HEK293 (cell line): ENCODE measurements at regions not wholly inside any gene's neighbourhood (a gene's known extent, or its start where the extent isn't known, plus 50 kb on each side); places are given as distances from the start of the nearest gene placed in this dataset.

Experiments
- CTCF ChIA-PET: fragments of 350-600 bp; formaldehyde crosslinking; extraction: SDS; loops from one replicate; lab custom pipeline; 2021; ENCODE audit warnings: antibody characterized with exemption; lab: Yijun Ruan, JAX
- POLR2A ChIA-PET: fragments of 300-600 bp; formaldehyde crosslinking; extraction: SDS; loops from one replicate; lab custom pipeline; 2020; ENCODE audit warnings: antibody characterized with exemption, inconsistent platforms; lab: Yijun Ruan, JAX
- H3K27ac ChIP-seq: fragments of 200-500 bp; sonication (Bioruptor generic); 2 replicates; pipeline ENCODE4 v1.5.1; 2014; ENCODE audit warnings: low read depth, low read length, control low read depth, inconsistent platforms; ENCODE audit errors: extremely low read depth
- H3K36me3 ChIP-seq, 2 experiments: fragments of 200-500 bp in 1 of 2; sonication (Bioruptor generic) in 1 of 2; 1 replicate in 1 of 2; 2 replicates in 1 of 2; pipeline ENCODE4 v1.5.1; 2014 to 2017; ENCODE audit warnings: inconsistent platforms in 2 of 2, low read length in 2 of 2; ENCODE audit not compliant: control insufficient read depth in 2 of 2, insufficient read depth in 1 of 2
- H3K4me1 ChIP-seq: fragments of 200-500 bp; sonication (Bioruptor generic); 2 replicates; pipeline ENCODE4 v1.5.1; 2014; ENCODE audit warnings: mild to moderate bottlenecking, low read length, inconsistent platforms; ENCODE audit not compliant: control insufficient read depth, insufficient read depth
- H3K4me3 ChIP-seq: 2 replicates; pipeline ENCODE4 v1.5.1; 2011; ENCODE audit warnings: low read depth, mild to moderate bottlenecking, control low read depth, low read length, moderate library complexity
- H3K9me3 ChIP-seq: fragments of 200-500 bp; sonication (Bioruptor generic); 2 replicates; pipeline ENCODE4 v1.5.1; 2014; ENCODE audit warnings: low read depth, low read length, inconsistent platforms; ENCODE audit not compliant: control insufficient read depth, insufficient read depth
- GLIS1 ChIP-seq: fragments of 450-650 bp; formaldehyde crosslinking; IDR thresholded peaks from 2 replicates; pipeline ENCODE4 v1.5.1; 2016; ENCODE audit warnings: missing biosample characterization, missing genetic modification characterization
- GLIS2 ChIP-seq: fragments of 450-650 bp; formaldehyde crosslinking; IDR thresholded peaks from 2 replicates; pipeline ENCODE4 v1.5.1; 2016; ENCODE audit warnings: missing biosample characterization, missing genetic modification characterization
- PRDM4 ChIP-seq: fragments of 450-650 bp; formaldehyde crosslinking; IDR thresholded peaks from 2 replicates; pipeline ENCODE4 v1.5.1; 2017; ENCODE audit warnings: missing biosample characterization, missing genetic modification characterization
- ZBTB1 ChIP-seq: fragments of 450-650 bp; formaldehyde crosslinking; IDR thresholded peaks from 2 replicates; pipeline ENCODE4 v1.5.1; 2016; ENCODE audit warnings: missing biosample characterization, missing genetic modification characterization
- ZBTB20 ChIP-seq: fragments of 450-650 bp; formaldehyde crosslinking; IDR thresholded peaks from 2 replicates; pipeline ENCODE4 v1.5.1; 2016; ENCODE audit warnings: missing biosample characterization, missing genetic modification characterization
- ZBTB49 ChIP-seq: fragments of 450-650 bp; formaldehyde crosslinking; IDR thresholded peaks from 2 replicates; pipeline ENCODE4 v1.5.1; 2016; ENCODE audit warnings: missing biosample characterization, missing genetic modification characterization, low read depth
- ZBTB8A ChIP-seq: fragments of 450-650 bp; formaldehyde crosslinking; IDR thresholded peaks from 2 replicates; pipeline ENCODE4 v1.5.1; 2016; ENCODE audit warnings: missing biosample characterization, missing genetic modification characterization
- ZFP37 ChIP-seq: fragments of 450-650 bp; formaldehyde crosslinking; IDR thresholded peaks from 2 replicates; pipeline ENCODE4 v1.5.1; 2016; ENCODE audit warnings: missing biosample characterization, missing genetic modification characterization
- ZNF10 ChIP-seq: fragments of 450-650 bp; formaldehyde crosslinking; IDR thresholded peaks from 2 replicates; pipeline ENCODE4 v1.5.1; 2017; ENCODE audit warnings: missing biosample characterization, missing genetic modification characterization
- ZNF148 ChIP-seq: fragments of 450-650 bp; formaldehyde crosslinking; IDR thresholded peaks from 2 replicates; pipeline ENCODE4 v1.5.0; 2017; ENCODE audit warnings: missing biosample characterization, missing genetic modification characterization, borderline replicate concordance
- ZNF248 ChIP-seq: fragments of 450-650 bp; formaldehyde crosslinking; IDR thresholded peaks from 2 replicates; pipeline ENCODE4 v1.5.1; 2017; ENCODE audit warnings: missing biosample characterization, missing genetic modification characterization
- ZNF274 ChIP-seq, 2 experiments: fragments of 200-500 bp in 1 of 2; fragments of 450-650 bp in 1 of 2; sonication (Bioruptor generic) in 1 of 2; formaldehyde crosslinking in 1 of 2; IDR thresholded peaks; 2 replicates each; pipeline versions ENCODE4 v1.5.1 to v1.6.1; 2014 to 2016; ENCODE audit warnings: borderline replicate concordance in 1 of 2, inconsistent platforms in 1 of 2, low read length in 1 of 2, missing biosample characterization in 1 of 2, missing genetic modification characterization in 1 of 2
- ZNF280C ChIP-seq: fragments of 450-650 bp; formaldehyde crosslinking; IDR thresholded peaks from 2 replicates; pipeline ENCODE4 v1.5.1; 2016; ENCODE audit warnings: missing biosample characterization, missing genetic modification characterization
- ZNF302 ChIP-seq: fragments of 450-650 bp; formaldehyde crosslinking; IDR thresholded peaks from 2 replicates; pipeline ENCODE4 v1.5.1; 2016; ENCODE audit warnings: missing biosample characterization, missing genetic modification characterization, low read depth
- ZNF416 ChIP-seq: fragments of 450-650 bp; formaldehyde crosslinking; IDR thresholded peaks from 2 replicates; pipeline ENCODE4 v1.5.1; 2016; ENCODE audit warnings: missing biosample characterization, missing genetic modification characterization
- ZNF433 ChIP-seq: fragments of 450-650 bp; formaldehyde crosslinking; IDR thresholded peaks from 2 replicates; pipeline ENCODE4 v1.5.1; 2016; ENCODE audit warnings: missing biosample characterization, missing genetic modification characterization, low read depth
- ZNF488 ChIP-seq: fragments of 450-650 bp; formaldehyde crosslinking; IDR thresholded peaks from 2 replicates; pipeline ENCODE4 v1.5.1; 2016; ENCODE audit warnings: missing biosample characterization, missing genetic modification characterization
- ZNF623 ChIP-seq: fragments of 450-650 bp; formaldehyde crosslinking; IDR thresholded peaks from 2 replicates; pipeline ENCODE4 v1.5.1; 2016; ENCODE audit warnings: missing biosample characterization, missing genetic modification characterization
- ZNF624 ChIP-seq: fragments of 450-650 bp; formaldehyde crosslinking; IDR thresholded peaks from 2 replicates; pipeline ENCODE4 v1.5.1; 2017; ENCODE audit warnings: missing biosample characterization, missing genetic modification characterization
- ZNF785 ChIP-seq: fragments of 450-650 bp; formaldehyde crosslinking; IDR thresholded peaks from 2 replicates; pipeline ENCODE4 v1.5.1; 2016; ENCODE audit warnings: missing biosample characterization, missing genetic modification characterization
- ZSCAN18 ChIP-seq: fragments of 450-650 bp; formaldehyde crosslinking; IDR thresholded peaks from 2 replicates; pipeline ENCODE4 v1.5.1; 2016; ENCODE audit warnings: missing biosample characterization, missing genetic modification characterization
- ZSCAN23 ChIP-seq: fragments of 450-650 bp; formaldehyde crosslinking; IDR thresholded peaks from 2 replicates; pipeline ENCODE4 v1.5.1; 2016; ENCODE audit warnings: missing biosample characterization, missing genetic modification characterization

GRCh38 chr5:125034331-125034730 lies 287.9 kb upstream of the ZNF608 start (continued):
- TF ChIP-seq ZBTB49 (tag by site-specific recombination) = no peak
- TF ChIP-seq, all 188 proteins: peak for 0

- CTCF ChIA-PET = interaction anchor here (0.5 kb wide), 1 partner anchor 62 kb away, joined by 3 read pairs; no protein-coding TSS in a partner anchor
- TF ChIP-seq ZNF248 (no peak), ZNF280C (tag by site-specific recombination) (no peak), ZNF488 (tag by site-specific recombination) (no peak), ZNF274 (IDR thresholded peaks at IDR 0.05; ENCODE audit: low read length) (no peak), ZNF274 (tag by site-specific recombination; IDR thresholded peaks at IDR 0.05; ENCODE audit: borderline replicate concordance) (no peak)
- Histone ChIP-seq H3K9me3 (no peaks in the 10 kb centered on the region), H3K4me1 (peaks cover 8% of the 10 kb centered on the region), H3K36me3 (no peaks in the 10 kb centered on the region), H3K4me3 (no peak overlapping the region), H3K27ac (no peak overlapping the region)
- POLR2A ChIA-PET = no interaction called here
Observed at GRCh38 chr5:125036494-125036893, 290.1 kb upstream of the ZNF608 start.

- Histone ChIP-seq H3K36me3 (no peaks in the 10 kb centered on the region), H3K27ac (no peak overlapping the region), H3K9me3 (no peaks in the 10 kb centered on the region), H3K4me3 (no peak overlapping the region), H3K4me1 (peaks cover 13% of the 10 kb centered on the region)
- TF ChIP-seq ZNF624 (tag by site-specific recombination) (no peak), ZFP37 (tag by site-specific recombination) (no peak), ZSCAN18 (tag by site-specific recombination) (no peak), ZBTB1 (tag by site-specific recombination) (no peak), ZNF433 (tag by site-specific recombination) (no peak), ZBTB20 (no peak), ZBTB8A (tag by site-specific recombination) (no peak), GLIS1 (no peak), ZNF10 (tag by site-specific recombination) (no peak), PRDM4 (tag by site-specific recombination) (no peak), ZNF623 (no peak), ZNF785 (no peak), ZNF302 (tag by site-specific recombination) (no peak), ZNF416 (tag by site-specific recombination) (no peak), GLIS2 (tag by site-specific recombination) (no peak), ZNF148 (tag by site-specific recombination) (no peak), ZSCAN23 (no peak)
- POLR2A ChIA-PET = no interaction called here
- CTCF ChIA-PET = no interaction called here
Observed at GRCh38 chr5:125037020-125037419, 290.6 kb upstream of the ZNF608 start.
